ENCODE measurements at regions not wholly inside any gene's neighbourhood (a gene's known extent, or its start where the extent isn't known, plus 50 kb on each side); places are given as distances from the start of the nearest gene placed in this dataset.

DNA sequence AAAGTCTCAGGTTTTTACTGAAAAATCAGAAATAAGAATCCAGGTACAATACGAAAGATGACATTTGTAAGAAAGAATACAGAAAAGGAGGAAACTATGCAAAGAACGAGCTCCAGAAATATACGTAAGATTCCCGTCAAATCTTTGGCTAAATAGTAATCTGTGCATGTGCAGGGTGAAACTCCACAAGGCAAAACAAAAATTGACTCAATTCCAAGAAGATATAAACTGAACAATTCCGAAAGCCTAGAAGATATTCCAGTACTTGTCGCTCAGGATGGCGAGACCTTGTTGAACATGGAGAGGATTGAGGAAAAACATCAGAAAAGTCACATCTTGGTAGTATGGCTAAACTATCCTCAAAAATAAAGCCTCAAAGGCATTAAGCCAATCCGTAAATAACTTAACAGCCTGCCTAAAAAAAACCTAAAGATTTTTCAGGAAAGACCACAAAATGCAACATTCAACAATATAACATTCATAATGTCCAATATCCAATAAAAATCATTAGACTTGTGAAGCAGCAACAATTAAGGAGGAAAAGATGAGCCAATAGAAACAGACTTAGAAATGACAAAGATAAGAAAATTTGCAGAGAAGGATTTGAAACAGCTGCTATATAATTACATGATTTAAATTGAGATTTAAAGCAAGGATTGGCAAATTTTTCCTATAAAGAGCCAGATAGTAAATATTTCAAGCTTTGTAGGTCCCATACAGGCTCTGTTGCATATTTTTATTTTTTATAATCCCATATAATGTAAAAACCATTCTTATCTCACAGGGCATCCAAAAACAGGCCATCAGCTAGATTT lies 166.4 kb upstream of the UBASH3B start:
- no peak for DNase-seq (ENCODE audit: low read depth)
- TF ChIP-seq, protein P1, sequence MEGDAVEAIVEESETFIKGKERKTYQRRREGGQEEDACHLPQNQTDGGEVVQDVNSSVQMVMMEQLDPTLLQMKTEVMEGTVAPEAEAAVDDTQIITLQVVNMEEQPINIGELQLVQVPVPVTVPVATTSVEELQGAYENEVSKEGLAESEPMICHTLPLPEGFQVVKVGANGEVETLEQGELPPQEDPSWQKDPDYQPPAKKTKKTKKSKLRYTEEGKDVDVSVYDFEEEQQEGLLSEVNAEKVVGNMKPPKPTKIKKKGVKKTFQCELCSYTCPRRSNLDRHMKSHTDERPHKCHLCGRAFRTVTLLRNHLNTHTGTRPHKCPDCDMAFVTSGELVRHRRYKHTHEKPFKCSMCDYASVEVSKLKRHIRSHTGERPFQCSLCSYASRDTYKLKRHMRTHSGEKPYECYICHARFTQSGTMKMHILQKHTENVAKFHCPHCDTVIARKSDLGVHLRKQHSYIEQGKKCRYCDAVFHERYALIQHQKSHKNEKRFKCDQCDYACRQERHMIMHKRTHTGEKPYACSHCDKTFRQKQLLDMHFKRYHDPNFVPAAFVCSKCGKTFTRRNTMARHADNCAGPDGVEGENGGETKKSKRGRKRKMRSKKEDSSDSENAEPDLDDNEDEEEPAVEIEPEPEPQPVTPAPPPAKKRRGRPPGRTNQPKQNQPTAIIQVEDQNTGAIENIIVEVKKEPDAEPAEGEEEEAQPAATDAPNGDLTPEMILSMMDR (conservative IDR thresholded peaks at IDR 0.05; ENCODE audit: control insufficient read depth, insufficient read depth, low read depth, low read length) = no peak
- no peak overlapping the region for H3K4me3 ChIP-seq (ENCODE audit: control insufficient read depth, low read depth, low read length)

DNA sequence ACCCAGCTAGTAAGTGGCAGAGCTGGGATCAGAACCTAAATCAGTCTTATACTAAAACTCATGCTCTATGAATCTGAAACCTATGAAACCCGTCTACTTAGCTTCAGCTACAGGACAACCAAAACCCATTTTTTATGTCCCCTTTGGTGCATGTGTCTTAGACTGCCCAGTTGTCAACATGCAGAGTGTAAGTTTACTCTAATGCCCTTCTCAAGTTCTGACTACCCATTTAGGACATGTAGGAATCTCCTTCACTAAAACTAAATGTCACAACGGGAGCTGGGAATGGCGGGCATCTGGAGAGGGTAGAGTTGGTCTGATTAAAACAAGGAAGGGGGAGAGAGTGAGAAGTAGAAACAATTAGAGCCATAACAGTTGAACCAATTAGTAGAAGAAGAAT lies 167.9 kb upstream of the UBASH3B start:
- DNase-seq (ENCODE audit: low read depth) = no peak
- H3K4me3 ChIP-seq (ENCODE audit: control insufficient read depth, low read depth, low read length) = no peak overlapping the region
- TF ChIP-seq, protein P1 (conservative IDR thresholded peaks at IDR 0.05; ENCODE audit: control insufficient read depth, insufficient read depth, low read depth, low read length) = no peak

DNA sequence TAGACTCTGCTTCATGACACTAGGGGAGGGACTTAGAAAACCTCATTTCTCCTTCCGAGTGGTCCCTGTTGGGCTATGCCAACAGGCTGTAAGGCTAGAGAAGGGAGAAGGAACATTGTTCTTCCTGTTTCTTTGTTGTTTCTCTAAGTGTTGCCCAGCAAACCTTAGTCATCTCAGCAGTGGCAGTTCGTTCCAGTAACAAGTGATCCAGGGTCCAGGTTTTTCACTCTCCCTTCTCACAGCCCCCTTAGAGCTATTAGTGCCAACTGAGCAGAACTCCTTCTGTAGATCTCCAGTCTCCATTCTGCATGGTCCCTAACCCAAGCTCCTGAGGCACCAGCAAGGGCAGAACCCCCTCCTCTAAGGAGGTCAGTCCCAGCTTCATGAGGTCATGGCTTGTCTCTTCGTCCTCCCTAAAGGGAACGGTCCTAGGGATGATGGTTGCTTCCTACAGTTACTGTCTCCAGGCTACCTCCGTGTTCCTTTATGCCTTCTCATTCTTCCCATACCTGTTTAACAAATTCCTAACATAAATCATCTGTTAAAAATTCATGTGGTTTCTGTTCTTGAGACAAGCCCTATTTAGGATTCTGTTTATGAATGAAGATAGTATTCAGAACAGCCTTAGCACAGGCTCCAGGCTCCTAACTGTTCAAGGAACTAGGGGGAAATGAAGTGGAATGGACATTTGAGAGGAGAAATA lies 168.6 kb upstream of the UBASH3B start:
- DNase-seq (ENCODE audit: low read depth) = no peak
- TF ChIP-seq, protein P1 (conservative IDR thresholded peaks at IDR 0.05; ENCODE audit: control insufficient read depth, insufficient read depth, low read depth, low read length) = no peak

DNA sequence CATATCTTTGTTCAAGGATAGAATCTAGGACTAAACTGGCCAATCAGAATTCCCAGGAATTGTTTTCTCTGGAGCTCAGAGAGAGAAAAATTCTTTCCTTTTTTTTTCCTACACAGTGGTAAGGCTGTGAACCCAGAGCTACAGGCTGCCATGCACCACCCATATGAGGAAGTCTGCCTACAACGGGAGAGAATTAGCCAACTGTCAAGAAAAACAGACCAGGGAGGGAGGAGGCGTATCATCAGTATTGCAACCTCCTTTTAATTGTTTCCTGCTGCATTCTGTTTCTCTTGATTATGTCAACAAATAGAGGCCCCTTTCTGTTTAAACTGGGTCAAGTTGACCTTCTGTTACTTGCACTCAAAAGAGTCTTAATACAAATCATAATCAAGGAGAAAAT lies 176.5 kb upstream of the UBASH3B start:
- H3K4me3 ChIP-seq (ENCODE audit: control insufficient read depth, low read depth, low read length) = no peak overlapping the region
- peak; percentile 9 for DNase-seq (ENCODE audit: low read depth)
- TF ChIP-seq, protein P1 (conservative IDR thresholded peaks at IDR 0.05; ENCODE audit: control insufficient read depth, insufficient read depth, low read depth, low read length) = no peak

More for the DNA sequence above, 168.6 kb upstream of the UBASH3B start:
- no peak overlapping the region for H3K4me3 ChIP-seq (ENCODE audit: control insufficient read depth, low read depth, low read length)

DNA sequence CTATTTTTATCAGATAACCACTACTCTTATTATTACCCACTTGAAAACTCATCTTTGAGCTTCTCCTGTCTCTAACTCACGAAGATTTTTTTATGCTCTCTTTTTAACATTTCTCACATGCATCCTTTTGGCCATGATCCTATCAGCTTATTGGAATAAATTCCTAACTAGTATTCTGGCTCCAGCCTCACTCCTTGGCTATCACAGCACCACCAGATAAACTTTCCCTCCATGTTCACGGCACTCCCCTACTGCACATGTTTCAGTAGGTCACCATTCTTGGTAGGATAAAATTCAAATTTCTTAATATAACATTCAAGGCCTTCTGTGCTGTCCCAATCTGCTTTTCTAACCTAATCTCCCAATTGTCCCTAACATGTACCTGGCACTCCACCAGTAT lies 186.6 kb upstream of the UBASH3B start:
- no peak overlapping the region for H3K4me3 ChIP-seq (ENCODE audit: control insufficient read depth, low read depth, low read length)
- DNase-seq (ENCODE audit: low read depth) = no peak
- TF ChIP-seq, protein P1 (conservative IDR thresholded peaks at IDR 0.05; ENCODE audit: control insufficient read depth, insufficient read depth, low read depth, low read length) = no peak

DNA sequence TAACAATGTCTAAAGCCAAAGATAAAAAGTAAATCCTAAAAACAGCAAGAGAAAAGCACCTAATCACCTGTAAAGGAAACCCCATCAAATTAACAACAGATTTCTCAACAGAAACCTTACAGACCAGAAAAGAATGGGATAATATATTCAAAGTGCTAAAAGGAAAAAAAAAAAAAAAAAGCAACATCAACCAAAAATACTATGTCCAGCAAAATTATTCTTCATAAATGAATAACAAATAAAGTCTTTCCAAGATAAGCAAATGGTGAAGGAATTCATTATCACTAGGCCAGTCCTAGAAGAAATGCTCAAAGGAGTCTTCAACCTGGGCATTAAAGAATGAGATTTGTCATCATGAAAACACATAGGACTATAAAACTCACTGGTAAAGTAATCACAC lies 192.0 kb upstream of the UBASH3B start:
- no peak for DNase-seq (ENCODE audit: low read depth)
- no peak overlapping the region for H3K4me3 ChIP-seq (ENCODE audit: control insufficient read depth, low read depth, low read length)
- TF ChIP-seq, protein P1 (conservative IDR thresholded peaks at IDR 0.05; ENCODE audit: control insufficient read depth, insufficient read depth, low read depth, low read length) = no peak

Data from fibroblast of mammary gland (primary cell).